Activated gamma-delta T cell treated with Interleukin-2 at 50 U/mL for 16 hours (primary cell): ENCODE measurements at regions not wholly inside any gene's neighbourhood (a gene's known extent, or its start where the extent isn't known, plus 50 kb on each side); places are given as distances from the start of the nearest gene placed in this dataset.
"Not testable (repeated sequence)": the region's sequence is repeated elsewhere in the genome, so short reads cannot be mapped to it uniquely, and the experiment has no call there.

Experiments used
- DNase-seq: peaks from one replicate; pipeline ENCODE4 v3.0.0-alpha.2; 2020

DNA sequence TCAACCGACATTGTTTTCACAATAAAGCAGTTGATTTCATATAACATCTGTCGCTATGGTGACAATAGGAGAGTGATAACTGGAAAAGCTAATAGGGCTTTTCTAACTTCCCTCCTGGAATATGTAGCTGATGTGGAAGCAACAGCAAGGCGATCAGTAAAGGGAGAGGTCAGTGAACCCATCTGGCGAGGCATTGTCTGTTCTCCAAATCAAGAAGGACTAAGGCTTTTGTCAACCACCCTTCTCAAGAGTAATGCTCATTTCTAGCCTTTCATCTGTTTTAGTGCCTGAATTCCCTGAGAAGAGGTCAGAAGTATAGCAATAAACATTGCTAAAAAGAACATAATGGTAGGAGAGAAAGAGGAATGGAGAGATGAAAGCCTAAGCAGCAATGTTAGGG is 201.3 kb downstream of the AKAP7 start:
- DNase-seq, result no peak

DNA sequence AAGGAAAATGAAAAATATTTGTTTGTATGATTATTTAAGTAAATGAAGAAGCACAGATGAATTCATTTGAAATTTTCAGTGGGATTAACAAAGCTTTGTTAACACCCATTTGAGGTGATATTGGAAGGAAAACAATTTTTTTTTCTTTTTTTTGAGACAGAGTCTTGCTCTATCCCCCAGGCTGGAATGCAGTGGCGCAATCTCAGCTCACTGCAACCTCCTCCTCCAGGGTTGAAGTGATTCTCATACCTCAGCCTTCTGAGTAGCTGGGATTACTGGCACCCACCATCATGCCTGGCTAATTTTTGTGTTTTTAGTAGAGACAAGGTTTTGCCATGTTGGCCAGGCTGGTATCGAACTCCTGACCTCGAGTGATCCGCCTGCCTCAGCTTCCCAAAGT is 211.6 kb downstream of the AKAP7 start:
- DNase-seq, result not testable (repeated sequence)

DNA sequence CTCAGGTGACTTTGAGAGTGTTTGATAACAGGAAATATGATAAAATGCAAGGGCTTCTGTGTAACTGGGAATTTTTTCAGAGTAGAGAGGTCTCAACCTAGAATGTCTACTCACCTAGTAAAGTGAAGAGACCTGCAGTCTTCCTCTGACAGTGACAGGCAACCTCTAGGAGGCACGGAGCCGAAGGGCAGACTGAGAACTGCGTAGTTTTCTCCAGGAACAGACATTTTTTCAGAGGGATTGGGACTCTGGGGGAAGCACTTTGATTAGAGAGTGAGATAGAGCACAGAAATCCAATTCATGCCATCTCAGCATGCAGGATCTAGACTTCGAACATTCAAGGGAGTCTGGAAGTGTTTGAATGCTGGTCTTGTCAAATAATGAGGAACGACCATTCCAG is 213.3 kb downstream of the AKAP7 start:
- DNase-seq, result no peak

DNA sequence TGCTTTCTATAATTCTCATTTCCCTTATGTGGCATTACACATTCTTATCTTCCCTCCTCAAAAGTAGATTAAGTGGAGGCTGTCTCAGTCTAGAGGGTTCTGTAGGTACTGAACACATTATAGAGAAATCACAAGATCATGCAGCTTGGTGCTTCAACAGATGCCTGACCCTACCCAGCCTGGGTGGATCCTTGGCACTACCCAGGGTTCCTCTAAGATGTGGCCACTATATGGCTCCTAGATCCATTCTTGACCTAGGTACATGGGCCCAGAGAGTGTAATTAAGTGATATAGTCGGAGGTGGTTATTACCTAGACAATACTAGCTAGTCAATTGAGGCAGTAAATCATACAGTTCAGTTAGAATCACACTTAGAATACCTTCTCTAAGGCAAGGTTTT is 213.9 kb downstream of the AKAP7 start:
- DNase-seq, result no peak

DNA sequence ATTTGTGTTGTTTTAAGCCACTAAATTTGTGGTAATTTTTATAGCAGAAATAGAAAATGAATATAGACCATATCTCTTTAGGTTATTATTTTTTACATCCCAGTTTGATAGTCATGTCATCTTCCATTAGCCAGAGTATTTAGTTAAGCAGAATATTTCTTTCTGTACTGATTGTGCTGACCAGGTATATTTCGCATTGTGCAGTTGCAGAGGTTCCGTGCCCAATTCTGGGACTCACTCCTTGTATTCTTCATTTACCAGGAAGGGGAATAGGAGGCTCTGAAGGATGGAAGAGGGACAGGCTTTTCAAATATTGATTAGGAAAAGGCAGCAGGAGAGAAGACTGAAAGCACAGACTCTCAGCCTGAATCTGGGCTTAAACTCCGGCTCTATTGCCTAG is 217.8 kb downstream of the AKAP7 start:
- DNase-seq, result no peak

DNA sequence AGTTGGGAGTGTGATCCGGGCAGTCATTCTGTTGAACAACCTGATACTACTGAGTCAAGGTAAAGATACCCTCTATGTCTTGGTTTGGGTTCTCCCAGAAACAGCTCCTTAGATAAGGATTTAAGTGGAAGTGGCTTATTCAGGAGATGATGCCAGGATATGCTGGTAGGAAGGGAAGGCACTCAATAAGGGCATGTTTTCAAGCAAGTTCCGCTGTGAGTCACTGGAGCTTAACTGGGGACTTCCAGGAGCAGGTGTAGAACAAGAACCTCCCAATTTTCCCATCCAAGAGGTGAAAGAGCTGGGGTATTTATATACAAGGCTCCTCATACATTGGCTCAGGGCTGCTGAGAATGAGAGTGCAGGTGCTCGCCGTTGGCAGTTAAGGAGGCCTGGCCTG is 218.6 kb downstream of the AKAP7 start:
- DNase-seq, result no peak

DNA sequence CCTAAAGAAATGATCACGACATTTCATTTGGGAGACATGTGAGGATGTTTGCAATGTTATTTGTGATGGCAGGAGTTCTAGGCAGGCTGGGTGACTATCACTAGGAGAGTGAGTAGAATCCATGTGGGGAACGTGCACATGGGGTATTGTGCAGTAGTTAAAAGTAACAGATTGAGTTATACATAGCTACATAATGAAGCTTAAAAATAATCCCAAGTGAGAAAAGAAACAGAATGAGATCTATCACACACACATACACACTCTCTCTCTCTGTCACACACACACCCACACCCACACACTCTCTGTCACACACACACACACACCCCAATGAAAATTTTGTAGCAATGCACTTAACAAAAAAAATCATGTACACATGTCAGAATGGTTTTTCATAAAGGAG is 218.7 kb upstream of the ARG1 start:
- no peak for DNase-seq

DNA sequence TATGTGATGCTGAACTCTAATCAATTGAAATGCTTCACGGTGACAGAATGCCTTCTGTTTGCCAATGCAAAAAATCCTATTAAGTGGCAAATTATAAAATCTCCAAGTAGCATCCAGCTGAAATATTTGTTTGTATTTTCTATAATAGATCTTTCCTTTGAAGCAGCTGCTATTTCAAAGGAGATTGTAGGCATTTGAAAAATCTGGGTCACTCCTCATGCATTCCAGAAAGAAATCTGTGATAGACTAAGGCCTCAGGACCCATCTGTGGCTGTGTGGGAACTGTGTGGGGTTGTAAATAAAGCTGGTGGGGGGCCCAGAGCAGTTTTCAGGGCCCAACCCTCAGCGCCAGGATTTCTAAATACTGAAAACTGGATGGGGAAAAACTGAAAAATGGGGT is 216.9 kb upstream of the ARG1 start:
- DNase-seq, result no peak

DNA sequence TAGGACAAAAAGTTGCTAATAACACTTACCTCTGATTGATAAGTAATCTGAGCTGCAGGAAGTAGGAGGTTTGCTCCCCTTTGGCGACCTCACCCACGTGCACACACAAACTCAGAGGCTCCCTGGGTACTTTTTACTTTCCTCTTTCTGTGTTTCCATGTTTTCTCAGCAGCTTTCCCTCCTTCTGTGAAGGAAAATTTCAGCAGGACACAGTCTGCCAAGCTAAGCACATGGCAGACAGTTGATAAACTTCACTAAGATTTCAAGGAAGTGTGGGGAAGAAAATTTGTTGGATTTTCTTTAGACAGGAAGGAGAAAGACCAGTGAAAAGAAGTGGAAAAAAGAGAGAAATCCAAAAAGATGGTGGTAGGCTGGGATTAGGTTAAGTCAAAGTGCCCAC is 215.5 kb upstream of the ARG1 start:
- no peak for DNase-seq

DNA sequence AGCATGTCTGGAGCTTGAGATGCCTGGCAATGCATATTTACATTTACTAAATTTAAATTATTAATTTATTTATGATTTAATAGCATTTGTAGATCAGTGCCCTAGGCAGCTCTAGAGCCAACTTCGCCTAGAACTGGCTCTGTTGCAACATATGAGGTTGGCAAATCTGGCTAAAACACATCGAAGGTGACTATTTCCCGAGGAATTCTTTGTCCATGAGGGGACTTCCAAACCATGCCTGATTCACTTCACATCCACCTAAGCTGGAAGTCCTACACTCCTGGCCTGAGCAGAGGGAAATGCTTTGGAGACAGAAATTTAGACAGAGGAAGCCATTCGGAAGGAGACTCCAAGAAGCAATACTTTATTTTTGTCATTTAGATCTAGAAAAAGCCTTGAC is 211.0 kb upstream of the ARG1 start:
- no peak for DNase-seq

DNA sequence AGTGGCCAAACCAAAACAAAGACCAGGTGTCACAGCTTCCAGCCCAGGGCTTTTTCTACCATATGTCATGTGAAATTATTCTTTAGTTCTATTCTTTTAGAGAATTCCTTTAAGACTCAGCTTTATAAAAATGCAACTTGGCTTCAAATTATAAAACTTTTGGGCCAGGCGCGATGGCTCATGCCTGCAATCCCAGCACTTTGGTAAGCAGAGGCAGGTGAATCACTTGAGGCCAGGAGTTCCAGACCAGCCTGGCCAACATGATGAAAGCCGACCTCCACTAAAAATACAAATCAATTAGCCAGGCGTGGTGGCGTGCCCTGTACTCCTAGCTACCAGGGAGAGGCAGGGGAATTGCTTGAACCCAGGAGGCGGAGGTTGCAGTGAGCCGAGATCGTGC is 210.3 kb upstream of the ARG1 start:
- DNase-seq, result no peak

DNA sequence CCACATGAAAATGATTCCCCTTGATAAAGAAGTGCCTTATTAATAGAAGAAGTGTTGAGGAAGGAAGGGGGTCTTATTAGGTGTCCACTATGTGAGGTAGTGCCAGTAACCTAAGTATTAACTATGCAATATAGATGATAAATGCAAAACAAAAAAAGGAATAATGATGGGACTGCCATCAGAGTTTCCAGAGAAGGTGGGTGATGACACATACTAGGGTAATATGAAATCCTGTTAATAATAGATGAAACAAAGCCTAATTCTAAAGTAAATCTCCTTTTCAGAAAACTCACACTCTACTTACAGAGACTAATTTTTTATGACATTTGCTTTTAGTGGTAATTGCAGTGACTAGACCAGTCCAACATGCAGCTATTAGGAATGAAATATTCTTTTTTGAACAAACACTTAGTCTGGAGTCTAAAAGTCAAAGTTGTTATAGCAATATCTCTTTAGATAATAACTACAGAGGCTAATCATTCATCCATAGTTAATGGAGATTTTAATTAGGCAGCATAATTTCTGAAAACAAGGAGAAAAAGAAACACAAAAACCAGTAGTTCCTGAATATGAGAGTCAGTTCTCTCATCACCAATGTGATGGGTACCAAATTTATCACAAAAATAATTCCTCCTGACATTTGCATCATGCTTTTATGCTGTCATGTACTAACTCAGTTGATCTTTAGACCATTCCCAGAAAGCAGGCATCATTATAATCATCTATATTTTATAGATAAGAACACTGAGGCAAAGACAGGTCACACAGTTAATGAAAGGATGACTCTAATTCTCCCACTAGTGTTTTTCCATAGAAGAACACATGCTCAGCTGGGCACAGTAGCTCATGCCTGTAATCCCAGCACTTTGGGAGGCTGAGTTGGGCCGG is 208.8 kb upstream of the ARG1 start:
- DNase-seq, result no peak

DNA sequence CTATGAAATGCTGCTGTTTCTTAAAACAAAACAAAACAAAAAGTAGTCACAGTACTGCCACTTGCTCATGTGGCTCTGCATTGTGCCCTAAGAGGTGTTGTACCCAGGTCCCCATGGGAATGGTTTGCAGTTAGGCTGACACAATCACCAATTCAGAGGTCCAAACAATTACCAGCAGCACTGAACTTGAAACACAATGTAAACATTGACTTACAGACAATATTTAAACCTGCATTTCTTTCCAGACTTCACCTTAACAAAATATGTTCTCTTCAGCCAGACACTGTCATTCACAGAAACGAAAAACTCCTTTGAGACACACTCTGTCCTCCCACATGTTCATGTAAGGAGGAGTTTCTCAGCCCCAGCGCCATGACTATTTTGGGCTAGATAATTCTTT is 206.8 kb upstream of the ARG1 start:
- no peak for DNase-seq

DNA sequence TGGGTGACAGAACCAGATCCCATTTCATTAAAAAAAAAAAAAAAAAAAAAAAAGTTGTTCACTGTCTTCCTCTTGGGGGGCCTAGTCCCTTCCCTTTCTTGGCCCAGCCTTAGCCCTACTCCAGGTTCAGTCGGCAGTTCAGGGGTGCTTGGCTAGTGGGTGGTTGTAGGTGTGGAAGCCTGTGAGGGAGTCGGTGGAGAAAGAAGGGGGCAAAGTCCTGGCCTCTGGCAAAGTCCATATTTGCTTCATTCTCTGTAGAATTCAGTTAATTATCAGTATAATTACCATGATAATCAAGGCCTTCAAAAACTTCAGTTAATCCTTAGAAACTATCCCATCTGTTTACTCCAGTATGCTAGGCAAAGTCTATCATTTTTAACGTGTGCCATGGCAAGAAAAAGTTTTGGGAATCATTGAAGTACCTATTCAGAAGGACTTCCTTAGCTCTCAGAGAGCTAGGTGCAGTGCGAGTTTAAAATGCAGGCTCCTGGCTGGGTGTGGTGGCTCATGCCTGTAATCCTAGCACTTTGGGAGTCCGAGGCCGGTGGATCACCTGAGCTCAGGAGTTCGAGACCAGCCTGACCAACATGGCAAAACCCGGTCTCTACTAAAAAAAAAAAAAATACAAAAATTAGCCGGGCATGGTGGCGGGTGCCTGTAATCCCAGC is 205.7 kb upstream of the ARG1 start:
- DNase-seq, result no peak

DNA sequence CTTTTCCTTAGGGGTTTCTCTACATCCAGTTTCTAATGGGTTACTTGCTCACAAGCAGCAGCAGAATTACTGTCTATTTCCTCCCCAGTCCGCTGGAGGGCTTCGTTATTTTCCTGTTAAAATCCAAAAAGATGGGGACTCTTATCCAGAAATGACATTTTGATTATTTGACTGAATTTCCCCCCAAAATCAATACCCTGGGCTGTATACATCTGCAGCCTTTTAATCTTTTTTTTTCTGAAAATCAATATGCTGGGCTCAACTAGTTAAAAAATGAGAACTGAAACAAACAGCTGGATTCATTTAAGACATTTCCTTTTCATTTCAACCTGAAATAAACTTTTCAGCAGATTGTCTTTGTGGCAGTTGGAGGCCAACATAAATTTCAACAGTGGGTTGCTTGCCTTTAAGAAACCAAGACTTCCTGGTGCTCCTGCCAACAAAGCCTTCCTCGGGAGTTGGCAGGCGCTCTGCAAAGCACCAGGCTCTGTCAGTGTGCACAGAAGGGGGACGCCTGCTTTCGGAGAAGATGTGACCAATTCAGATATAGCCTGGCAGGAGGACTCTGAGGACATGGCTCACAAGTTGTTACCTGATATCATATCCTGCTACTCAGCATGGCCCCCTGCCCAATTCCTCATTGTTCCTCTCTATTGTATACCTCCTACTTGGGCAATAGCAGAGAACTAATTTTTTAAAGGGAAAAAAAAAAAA is 204.7 kb upstream of the ARG1 start:
- no peak for DNase-seq

DNA sequence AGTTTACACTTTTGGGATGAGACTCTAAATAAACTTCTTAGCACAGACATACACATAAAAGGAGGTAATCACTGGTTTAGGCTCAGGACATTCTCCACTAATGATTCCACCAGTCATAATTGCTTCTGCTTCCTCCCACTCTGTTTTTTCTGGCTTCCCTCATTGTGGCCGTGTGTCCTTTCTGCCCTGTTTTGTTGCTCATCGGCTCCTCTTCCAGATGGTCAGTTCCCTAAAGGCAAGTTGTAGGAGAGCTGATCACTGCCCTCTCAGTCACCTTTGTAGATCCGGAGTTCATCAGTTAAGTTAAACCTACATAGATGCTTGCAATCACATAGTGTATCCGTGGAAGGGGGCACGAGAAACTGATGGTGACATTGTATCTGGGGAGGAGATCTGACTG is 200.5 kb upstream of the ARG1 start:
- DNase-seq, result no peak

DNA sequence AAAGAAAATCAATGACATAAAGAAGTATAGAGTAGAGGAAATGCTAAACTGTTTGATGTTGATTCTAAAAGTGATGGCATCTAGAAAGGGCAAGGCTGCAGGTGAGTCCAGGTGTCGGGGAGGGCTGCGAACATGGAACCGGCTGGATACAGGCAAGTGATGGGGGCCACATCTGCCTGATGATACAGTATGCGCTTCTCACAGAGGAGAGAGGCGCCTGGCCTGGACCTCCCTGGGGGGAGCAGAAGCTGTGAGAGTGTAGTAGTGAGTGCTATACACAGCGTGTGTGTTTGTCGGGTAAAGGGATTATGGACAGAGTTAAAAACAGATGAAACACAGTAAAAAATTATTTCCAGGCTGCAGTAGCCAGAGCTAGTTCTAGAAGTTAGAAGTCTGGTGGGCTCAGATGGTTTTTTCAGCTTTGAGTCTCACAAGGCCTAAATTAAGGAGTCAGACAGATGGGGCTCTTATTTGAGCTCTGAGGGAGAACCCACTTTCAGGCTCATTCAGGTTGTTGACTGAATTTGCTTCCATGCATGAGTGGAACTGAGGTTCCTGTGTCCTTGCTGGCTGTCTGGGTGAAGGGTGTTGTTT is 195.8 kb upstream of the ARG1 start:
- DNase-seq, result no peak

DNA sequence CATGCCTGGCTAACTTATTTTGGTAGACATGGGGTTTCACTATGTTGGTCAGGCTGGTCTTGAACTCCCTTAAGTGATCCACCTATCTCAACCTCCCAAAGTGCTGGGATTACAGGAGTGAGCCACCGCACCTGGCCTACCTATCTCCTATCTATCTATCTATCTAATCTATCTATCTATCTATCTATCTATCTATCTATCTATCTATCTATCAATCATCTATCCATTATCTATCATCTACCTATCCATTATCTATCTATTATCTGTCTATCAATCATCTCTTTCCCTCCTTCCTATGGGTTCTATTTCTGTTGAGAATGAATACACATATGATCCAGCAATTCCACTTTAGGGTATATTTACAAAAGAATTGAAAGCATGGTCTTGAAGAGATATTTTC is 194.2 kb upstream of the ARG1 start:
- no peak for DNase-seq

DNA sequence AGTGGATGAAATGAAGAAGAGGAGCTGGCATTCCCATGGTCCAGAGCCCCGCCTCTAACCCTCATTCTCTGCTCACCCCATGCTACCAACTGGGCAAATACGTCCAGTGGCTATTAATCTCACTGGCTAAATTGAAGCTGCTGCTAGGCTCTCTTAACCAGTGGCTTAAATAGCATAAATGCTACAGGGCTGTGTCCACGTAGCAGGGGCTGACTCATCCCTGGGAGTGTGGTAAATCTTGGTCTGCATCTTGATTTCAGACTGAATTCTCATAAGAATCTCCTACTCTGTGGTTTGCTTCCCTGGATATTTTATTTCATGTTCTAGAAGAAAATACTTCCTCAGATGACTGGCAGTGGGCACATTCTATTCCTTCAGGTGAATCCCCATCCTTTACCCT is 193.1 kb upstream of the ARG1 start:
- no peak for DNase-seq

DNA sequence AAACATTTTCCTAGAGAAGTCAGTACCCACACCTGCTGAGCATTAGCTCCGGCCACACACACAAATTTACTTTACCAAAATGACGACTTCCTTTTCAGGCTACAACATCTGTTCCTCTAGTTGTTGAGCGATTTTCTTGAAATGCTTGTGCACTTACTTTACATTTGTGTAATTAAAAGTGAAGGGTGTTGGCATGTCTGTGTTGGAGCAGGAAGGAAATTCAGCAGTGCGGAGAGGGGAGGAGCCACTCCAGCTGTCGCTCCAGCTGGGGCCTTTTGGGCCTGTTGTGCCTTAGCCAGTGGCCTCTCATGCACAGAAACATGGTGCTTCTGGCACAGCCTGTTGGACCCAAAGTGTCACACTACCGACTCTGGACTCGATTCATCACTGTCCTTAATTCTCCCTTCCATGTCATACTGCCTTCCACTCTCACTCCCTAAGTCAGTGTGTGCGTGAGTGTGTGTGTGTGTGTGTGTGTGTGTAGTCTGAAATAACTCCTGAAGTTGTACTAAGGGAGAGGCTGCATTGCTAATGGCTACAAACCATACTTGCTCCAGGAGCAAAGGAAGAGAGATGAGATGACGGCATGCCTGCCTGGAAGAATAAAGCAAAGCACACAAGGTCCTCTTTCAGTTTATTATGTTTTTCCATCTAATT is 191.8 kb upstream of the ARG1 start:
- DNase-seq, result no peak

DNA sequence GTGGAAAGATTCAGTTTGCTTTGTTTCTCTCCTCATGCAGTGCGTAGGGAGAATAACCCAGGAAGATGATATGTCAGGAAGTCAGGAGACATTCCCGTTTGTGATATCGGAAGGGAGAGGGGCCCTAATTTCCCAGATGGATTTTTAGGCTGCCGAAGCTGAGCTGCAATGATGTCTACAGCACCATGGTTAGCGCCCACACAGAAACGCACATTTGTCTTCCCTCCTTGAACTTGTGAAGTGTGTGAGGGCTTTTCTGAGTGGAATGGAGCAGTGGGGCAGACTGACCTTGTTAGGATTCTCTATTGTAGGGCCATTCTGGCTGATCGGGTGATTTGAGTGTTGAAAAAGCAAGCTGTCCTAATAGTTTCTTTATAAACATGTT is 191.3 kb upstream of the ARG1 start:
- no peak for DNase-seq

DNA sequence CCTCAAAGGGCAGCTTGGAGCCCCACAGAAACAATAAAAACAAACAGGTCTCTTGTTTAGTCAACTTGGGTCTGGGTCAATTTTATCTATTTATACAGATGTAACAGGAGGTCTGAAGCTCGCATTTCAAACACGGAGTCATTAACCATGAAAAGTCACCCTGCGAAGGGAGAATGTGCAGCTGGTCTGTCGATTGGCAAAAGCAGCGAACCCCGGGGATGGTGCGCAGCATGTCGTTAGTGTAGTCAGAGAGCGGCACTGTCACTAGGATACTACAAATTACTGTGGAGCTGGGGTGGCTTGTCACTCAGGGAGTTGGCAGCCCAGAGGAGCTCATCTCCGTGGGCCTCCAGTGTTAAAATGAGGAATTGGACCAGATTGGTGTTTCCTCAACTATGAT is 190.4 kb upstream of the ARG1 start:
- no peak for DNase-seq
